HTR-8/SVneo (cell line): ENCODE measurements at regions not wholly inside any gene's neighbourhood (a gene's known extent, or its start where the extent isn't known, plus 50 kb on each side); places are given as distances from the start of the nearest gene placed in this dataset.
"Not testable (repeated sequence)": the region's sequence is repeated elsewhere in the genome, so short reads cannot be mapped to it uniquely, and the experiment has no call there.

Experiments
- DNase-seq: peaks from one replicate; pipeline ENCODE4 v3.0.0; 2011; ENCODE audit warnings: low spot score, mixed read lengths; ENCODE audit not compliant: insufficient read length
- FAIRE-seq: peaks from 2 replicates; lab custom pipeline; 2011; peaks lifted over from hg19 to GRCh38; lab: Jason Lieb, UNC

DNA sequence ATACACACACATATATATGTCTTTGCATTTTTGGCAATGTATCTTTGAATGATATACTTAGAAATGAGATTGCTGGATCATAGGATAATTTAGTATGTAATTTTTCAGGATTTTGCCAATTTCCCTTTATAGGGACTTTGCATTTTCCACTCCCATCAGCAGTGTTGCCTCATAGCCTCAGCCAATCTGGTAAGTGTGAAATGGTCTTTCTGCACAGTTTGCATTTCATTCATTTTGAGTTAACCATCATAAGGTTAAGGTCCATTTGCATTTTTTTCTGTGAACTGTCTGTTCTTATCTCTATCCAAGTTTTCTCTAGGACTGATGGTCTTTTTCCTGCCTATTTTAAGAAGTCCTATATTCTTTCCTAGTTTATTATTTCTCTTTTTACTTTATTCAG lies 474.8 kb downstream of the ZNF674 start:
- FAIRE-seq (no peak), DNase-seq (no peak)

GRCh38 chrX:46059316-46059715 lies 485.9 kb downstream of the ZNF674 start:
- DNase-seq (no peak), FAIRE-seq (no peak)

- no peak for FAIRE-seq
Observed at GRCh38 chrX:46044486-46044885, 500.7 kb downstream of the ZNF674 start.

GRCh38 chrX:46040001-46040400 lies 505.2 kb downstream of the ZNF674 start:
- no peak for FAIRE-seq

More at GRCh38 chrX:46044486-46044885, 500.7 kb downstream of the ZNF674 start:
- no peak for DNase-seq

DNA sequence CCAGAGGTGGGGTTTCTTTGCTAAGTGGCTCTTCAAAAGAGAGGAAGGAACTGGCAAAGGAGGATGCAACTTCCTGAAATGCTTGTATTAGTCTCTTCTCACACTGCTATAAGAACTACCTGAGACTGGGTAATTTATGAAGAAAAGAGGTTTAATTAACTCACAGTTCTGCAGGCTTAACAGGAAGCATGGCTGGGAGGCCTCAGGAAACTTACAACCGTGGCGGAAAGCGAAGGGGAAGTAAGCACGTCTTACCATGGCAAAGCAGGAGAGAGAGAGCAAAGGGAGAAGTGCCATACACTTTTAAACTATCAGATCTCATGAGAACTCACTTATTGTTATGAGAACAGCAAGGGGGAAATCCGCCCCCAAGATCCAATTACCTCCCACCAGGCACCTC lies 505.7 kb downstream of the ZNF674 start:
- FAIRE-seq, result no peak
- no peak for DNase-seq

More at GRCh38 chrX:46040001-46040400, 505.2 kb downstream of the ZNF674 start:
- DNase-seq, result no peak

DNA sequence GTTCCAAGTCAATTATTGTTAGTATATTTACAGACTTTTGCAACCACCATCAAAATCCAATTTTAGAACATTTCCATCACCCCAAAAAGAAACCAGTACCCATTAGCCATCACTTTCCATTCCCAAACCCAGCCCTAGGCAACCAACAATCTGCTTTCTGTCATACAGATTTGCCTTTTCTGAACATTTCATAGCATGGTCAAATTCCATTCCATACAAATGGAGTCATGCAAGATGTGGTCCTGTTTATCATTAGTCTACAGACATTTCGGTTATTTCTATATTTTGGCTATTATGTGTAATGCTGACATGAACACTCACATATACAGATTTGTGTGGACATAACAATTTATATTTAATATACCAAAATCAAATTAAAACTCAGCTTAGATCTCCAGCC lies 508.7 kb downstream of the ZNF674 start:
- FAIRE-seq (no peak), DNase-seq (no peak)

DNA sequence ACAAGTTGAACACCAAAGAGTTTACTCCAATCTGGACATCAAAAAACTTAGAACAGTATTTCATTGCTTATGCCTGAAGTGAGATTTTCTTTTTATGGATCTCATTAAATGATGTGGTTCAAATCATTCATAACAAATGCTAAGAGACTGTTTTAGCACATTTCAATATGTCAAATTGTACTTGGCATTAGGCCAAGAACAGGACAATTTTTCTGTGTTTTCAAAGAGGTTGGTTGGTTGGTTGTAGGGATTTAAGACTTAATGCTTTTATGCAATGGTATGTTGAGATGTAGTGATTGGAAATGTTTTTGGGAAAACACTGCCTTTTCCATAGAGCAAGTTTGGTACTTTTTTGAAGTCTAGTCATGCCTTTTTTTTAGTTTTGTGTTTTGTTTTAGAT lies 510.4 kb downstream of the ZNF674 start:
- no peak for DNase-seq
- FAIRE-seq, result no peak

- DNase-seq (no peak), FAIRE-seq (no peak)
Observed at GRCh38 chrX:46029777-46030176, 515.4 kb downstream of the ZNF674 start.

DNA sequence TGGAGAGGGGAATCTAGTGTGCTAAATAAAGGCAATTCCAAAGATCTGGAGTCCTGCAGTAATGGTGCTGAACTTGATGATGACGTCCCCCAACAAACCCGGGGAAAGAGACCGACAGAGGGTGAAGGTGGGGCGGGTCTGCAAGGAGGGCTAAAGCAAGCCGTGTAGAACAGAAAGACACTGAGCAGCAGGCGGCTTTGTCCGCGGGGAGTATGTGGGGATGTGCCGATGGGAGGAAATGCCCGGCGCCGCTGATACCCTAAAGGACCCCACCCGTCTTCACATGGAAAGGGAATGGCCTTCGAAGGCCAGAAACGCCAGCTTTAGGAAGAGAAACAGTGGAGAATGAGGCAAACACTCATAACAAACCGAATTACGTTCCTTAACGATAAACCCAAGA lies 528.9 kb downstream of the ZNF674 start:
- DNase-seq, result no peak
- FAIRE-seq, result no peak

- DNase-seq, result no peak
- no peak for FAIRE-seq
Observed at GRCh38 chrX:46015653-46016052, 529.6 kb downstream of the ZNF674 start.

DNA sequence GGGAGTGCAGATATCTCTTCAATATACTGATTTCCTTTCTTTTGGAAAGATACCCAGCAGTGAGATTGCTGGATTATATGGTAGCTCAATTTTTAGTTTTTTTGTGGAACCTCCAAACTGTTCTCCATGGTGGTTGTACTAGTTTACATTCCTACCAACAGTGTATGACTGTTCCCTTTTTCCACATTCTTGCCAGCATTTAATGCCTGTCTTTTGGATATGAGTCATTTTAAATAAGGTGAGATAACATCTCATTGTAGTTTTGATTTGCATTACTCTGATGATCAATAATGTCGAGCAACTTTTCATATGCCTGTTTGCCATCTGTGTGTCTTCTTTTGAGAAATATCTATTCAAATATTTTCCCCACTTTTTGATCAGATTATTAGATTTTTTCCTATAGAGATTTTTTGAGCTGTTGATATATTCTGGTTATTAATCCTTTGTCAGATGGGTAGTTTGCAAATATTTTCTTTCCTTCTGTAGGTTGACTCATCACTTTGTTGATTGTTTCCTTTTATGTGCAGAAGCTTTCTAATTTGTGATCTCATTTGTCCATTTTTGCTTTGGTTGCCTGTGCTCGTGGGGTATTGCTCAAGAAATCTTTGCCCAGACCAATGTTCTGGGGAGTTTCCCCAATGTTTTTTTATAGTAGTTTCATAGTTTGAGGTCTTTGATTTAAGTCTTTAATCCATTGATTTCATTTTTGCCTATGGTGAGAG lies 552.7 kb downstream of the ZNF674 start:
- no peak for DNase-seq
- FAIRE-seq, result no peak

GRCh38 chrX:45986971-45987370 lies 558.2 kb downstream of the ZNF674 start:
- peak; percentile 1 for DNase-seq
- FAIRE-seq, result no peak

GRCh38 chrX:45986081-45986480 lies 559.1 kb downstream of the ZNF674 start:
- DNase-seq (no peak), FAIRE-seq (no peak)

DNA sequence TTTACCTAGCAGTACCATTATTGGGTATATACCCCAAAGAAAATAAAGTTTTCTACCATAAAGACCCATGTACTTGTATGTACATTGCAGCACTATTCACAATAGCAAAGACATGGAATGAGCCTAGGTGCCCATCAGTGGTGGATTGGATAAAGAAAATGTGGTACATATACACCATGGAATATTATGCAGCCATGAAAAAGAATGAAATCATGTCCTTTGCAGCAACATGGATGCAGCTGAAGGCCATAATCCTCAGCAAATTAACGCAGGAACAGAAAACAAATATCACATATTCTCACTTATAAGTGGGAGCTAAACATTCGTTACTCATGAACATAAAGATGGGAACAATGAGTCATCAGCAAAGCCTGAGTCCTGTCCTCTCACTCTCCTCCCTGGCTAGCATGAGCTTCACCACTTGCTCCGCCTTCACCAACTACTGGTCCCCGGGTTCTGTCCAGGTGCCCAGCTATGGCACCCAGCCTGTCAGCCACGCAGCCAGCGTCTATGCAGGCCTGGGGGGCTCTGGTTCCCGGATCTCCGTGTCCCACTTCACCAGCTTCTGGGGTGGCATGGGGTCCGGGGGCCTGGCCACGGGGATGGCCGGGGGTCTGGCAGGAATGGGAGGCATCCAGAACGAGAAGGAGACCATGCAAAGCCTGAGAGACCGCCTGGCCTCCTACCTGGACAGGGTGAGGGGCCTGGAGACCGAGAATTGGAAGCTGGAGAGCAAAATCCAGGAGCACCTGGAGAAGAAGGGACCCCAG lies 562.1 kb downstream of the ZNF674 start:
- not testable (repeated sequence) for DNase-seq, FAIRE-seq

DNA sequence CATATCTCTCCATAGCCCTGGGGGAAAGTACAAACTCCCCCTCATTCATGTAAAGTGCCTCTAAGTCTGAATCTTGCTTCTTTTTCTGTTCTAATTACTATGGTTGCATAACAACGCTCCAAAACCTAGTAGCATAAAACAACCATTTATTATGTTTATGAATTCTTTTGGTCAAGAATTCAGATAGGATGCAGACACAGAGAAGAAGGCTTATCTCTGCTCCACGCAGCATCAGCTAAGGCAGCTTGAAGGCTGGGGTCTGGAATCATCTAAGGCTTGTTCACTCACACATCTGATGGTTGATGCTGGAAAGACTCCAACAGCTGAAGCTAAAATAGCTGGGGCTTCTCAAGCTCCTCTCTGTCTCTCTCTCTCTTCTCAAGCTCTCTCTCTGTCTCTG lies 564.5 kb downstream of the ZNF674 start:
- DNase-seq (no peak), FAIRE-seq (no peak)

- DNase-seq, result no peak
- no peak for FAIRE-seq
Observed at GRCh38 chrX:45975633-45976032, 569.6 kb downstream of the ZNF674 start.

GRCh38 chrX:45972636-45973035 lies 572.6 kb downstream of the ZNF674 start:
- DNase-seq (no peak), FAIRE-seq (no peak)

- no peak for FAIRE-seq
- DNase-seq, result no peak
Observed at GRCh38 chrX:45959567-45959966, 585.7 kb downstream of the ZNF674 start.

DNA sequence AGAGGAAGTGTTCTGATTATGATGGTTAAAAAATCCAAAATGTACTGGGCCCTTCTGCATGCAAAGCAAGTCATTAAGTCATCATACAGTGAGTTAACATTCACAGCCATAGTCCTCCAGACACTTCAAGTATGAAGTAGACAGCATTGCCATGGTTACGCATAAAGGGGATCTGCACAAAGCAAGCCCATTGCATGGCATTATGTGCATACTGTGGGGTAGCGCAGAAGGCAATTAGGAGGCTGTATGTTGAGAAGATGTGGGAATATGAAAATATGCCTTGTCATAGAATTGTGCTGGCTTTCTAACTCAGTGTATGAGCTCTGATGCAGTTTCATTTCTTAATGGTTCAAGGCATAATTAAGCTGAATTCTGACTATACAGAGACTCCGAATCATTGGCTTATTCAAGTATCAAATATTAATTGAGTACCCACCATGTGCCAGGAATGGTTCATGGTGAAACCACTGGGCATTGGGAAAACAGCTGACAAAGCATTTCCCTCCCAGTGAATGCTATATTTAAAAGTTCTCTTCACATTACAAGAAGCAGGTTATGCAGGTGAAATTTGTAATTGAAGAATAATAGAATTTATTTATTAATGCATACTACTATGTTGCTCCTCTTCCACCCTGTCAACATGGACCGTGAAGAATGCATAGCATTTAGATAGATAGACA lies 588.9 kb downstream of the ZNF674 start:
- FAIRE-seq (no peak), DNase-seq (no peak)

DNA sequence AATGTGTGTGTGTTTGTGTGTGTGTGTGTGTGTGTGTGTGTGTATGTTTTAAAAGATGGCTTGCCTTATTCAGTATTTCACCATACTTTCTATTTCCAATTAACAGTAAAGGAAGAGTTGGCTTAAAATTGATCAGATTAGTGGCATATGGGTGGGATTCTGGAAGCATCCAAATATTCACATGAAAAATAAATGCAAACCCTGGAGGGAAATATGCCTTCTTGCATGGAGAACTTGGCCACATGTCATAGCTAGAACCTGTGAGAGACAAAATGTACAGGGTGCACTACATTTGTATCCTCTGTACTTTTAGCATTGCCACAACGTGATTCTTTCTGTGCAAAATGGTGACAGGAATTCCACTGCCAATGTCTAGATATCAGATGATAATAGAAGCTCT lies 589.6 kb downstream of the ZNF674 start:
- FAIRE-seq (no peak), DNase-seq (no peak)

DNA sequence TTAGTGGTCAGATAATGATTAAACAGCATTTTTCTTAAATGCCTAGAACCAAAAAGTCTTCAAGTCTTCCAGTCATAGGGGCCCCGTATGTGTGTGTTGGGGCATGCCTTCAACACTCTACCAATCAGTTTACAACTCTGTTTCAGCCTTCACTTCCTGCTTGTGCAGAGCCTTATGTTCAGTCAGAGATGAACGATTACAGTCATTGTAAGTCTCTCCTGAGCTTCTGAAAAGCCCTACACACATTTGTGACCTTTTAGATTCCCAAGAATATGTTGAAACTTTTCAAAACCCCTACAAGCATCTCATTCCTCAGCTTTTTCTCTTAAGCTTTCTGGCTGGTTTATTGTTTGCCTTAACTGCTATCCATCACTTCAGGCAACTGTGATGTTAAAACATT lies 591.2 kb downstream of the ZNF674 start:
- DNase-seq (no peak), FAIRE-seq (no peak)
